HG03066 (cell line): ENCODE measurements at regions not wholly inside any gene's neighbourhood (a gene's known extent, or its start where the extent isn't known, plus 50 kb on each side); places are given as distances from the start of the nearest gene placed in this dataset.
"Not testable (repeated sequence)": the region's sequence is repeated elsewhere in the genome, so short reads cannot be mapped to it uniquely, and the experiment has no call there.

Experiments
- ATAC-seq: cut with Tn5 transposase; IDR thresholded peaks from one replicate; pipeline ENCODE4 v1.9.1; 2021; ENCODE audit warnings: low read depth; ENCODE audit not compliant: unreplicated experiment

DNA sequence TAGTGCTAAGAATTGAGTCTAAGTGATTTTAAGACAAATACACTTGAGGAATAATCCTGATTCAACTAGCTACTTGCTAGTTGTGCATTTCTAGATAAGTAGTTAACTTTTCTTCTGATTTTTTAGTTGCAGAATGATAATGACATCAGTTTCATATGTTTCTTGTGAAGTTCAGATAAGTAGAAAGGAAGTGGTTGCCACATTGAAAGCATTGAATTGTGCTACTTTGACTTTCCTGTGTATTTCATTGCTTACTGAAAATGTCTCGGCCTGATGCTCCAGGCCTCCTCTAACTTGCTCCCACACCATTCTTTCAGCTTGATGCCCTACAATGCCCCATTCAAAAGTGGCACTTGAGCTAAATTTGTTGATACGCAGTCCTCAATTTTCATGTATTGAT, 980.0 kb downstream of the TMTC2 start:
- ATAC-seq: no peak

DNA sequence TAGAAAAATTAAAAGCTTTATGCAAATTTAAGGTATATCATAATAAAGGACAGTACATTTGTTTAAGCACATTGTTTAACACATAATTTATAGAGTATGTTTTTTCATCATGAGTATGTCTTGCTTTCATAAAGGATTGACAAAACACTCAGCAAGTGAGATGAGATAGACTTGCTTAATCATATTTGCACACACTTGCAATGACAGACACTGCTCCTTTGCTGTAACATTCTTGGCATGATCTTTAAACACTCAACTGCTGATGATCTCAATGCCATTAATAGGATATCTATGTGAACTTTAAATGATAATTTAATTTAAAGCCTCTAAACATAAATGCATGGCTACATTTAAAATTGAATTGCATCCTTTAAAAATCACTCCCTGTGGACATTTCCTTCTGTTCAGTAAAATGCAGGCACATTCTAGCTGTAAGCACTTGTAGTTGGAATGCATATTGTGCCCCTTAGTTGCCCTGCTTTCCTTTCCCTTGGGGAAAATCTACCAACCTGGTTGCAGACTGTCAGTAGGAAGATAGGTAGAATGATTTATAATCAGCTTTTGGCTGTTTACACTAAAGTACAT, 979.0 kb downstream of the TMTC2 start:
- ATAC-seq: no peak

DNA sequence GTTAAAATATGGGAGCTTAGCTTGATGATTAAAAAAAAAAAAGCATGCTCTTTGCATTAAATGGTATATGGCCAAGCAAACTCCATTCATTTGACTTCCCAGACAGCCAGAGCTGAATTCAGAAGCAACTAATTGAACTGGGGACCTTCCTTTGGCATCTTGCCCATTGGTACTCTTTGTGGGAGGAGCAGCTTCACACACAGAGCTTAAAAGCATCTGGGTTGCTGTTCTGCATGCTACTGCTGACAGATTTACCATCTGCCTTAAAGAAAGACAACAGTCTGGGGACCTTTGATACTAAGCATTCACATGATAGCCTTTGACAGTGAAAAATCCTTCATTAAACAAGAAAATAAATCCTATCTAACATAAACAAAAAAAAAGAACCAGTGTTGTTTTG, 977.9 kb downstream of the TMTC2 start:
- no peak for ATAC-seq

DNA sequence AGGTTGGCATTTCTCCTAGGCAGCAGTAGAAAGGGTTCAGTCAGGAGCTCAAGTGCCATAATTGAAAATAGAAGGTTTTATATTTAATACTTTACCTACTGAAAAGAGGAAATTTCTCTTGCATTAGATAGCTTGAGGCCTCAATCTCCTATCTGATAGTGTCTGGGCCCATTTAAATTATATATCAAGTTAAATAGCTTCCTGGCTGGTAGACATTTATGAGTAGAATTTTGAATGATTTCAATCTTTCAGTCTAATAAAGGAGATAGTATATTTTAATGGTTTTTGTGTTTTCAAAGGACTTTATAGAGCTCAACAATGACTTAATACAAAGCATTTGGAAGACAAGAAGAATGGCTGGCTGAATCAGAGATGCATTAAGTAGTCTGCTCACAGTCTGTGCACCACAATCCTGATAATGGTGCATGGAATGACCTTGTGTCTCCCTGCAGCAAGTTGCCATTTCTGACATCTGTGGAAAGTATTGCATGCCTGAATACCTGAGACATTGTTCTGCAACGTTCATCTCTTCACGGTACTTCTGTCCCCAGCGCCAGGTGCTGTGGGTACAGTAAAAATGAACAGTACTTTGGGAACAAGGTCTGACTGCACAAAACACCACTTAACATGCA, 974.1 kb downstream of the TMTC2 start:
- no peak for ATAC-seq

DNA sequence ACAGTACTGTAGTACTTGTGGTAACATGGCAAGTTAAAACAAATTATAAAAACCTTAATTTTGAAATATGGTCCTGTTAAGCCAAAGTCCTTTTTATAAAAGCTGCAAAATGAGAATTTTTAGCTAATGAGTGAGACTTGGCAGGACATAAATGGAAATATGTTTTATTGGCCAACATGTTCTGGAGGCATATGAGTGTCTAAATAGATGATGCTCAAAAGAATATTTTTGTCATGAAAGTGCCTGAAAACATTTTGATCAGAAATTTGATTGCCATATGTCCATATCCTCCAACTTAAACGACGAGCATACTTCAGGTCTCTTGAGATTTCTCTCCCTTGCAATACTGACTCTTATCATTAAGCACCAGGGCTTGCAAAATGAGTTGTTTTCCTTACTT, 972.6 kb downstream of the TMTC2 start:
- ATAC-seq: no peak

DNA sequence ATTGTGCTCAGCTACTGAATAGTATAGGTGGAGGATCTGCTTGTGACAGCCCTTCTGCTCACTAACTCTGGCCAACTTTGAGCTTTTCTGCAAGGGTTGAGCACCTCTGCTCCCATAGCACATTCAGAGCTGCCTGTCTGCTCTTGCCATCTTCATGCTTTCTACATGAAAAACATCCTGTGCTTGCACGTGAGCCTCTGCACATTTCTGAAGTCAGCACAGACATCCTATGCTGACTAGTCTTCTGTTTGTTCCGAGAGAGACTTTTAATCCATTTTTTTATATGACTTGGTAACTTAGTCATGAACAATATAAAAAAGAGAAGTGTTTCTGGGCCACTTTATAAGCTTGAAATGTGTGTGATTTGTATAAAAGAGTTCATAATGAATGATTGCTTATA, 969.3 kb downstream of the TMTC2 start:
- ATAC-seq: no peak

DNA sequence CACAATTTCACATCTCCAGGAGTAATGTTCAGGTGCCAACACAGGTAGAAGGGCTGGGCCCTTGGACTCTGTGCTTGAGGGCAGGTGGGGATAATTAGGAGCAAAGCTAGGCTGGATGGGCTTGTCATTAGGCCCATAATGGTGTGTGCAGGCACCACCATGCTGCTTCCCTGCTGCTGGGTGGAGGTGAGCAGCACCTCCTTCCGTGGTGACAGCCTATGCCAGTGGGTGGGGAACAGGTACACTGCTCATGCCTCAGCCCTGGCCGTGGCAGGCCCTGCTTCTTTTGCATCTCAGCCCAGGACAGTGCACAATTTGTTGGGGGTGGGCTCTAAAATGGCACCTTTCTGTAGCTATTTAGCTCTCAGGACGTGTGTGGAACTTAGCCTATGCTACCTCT, 955.5 kb downstream of the TMTC2 start:
- ATAC-seq: no peak

DNA sequence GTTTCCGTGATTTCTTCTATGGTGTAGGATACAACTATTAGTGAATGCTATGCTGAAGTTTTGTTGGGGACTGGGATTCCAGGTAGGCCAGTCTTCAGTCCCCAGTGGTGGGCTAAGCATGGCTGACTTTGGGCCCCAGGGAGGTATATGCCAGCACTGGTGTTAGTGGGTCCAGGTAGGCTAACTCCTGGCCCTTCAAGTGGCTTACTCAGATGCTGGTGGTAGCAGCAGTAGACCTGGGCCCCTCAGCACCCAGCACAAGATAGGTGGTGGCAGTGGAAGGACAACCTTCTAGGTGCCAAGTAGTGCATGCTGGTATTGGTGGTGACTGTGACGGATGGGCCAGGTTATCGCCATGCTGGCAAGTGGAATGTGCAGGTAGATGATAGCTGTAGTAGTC, 955.1 kb downstream of the TMTC2 start:
- no peak for ATAC-seq

DNA sequence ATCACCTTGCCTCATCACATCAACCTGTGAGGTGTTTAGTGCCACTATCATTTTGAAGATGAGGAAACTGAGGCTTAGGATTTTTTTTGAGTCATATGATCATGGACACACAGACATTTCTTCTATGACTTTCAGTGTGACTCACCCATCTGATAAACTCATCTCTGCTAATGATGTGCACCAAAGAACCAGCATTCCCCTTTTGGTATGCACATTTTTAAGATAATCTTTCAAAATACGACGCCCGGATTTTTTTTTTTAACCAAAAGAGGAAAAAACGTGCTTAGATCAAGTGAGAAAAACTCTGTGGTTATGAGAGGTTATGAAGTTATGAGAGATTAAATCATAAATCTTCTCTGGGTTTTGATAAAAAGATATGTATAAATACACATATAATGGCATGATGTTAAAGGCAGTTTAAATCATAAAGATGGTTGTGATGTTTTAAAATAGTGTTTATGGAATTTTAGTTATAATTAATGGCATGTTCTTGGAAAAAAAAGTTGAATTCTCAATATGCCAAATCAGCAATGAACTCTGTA, 948.1 kb downstream of the TMTC2 start:
- ATAC-seq: no peak

DNA sequence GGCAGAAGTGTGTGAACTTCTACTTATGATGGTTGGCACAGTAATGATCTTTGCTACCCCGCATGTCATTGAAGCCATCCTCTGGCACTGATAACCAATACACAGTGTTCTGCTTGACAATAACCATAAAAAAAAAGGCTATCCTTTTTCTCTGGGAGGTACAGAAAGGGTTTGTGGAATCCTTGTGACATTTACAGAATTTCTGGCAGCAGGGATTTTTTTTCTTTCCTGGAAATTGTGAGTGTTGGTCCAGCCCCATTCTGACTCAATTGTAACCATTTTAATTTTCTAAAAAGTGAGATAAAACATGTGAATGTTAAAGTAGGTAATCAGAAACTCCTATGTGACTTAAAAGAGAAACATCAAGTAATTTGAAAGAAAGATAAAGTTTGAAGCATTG, 943.8 kb downstream of the TMTC2 start:
- no peak for ATAC-seq

DNA sequence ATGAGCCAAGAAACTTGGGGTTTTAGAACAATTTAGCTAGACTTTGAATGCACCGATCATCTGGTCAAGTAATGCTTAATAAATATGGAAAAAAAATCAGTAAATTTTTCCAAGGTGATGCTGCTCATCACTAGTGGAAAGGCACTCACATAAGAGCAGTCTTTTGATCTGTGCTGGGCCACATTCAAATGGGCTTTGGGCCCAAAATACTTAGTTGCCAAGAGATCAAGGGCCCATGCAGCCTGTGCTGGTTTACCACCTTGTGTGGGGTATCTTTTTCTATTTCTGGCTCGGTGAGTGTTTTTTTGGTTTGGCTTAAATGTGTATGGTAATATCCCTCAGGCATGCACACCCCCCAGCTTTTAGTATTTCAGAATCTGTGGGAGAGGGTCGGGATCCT, 943.2 kb downstream of the TMTC2 start:
- no peak for ATAC-seq

DNA sequence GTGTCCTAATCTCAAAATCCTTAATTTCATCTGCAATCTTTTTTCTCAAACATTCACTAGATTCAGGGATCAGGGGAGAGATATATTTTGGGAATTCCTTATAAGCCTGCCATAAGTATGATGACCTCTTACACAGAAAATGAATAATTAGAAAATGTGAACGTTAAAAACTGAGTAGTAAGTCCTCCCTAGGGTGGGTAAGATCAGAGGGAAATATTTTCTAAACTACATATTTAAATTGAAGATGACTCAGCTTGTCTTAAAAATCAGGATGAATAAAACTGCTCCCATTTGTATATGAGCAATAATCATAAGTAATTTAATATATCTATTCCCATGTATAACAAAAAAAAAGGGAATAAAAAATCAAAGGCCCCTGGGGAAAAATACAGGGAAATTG, 935.5 kb downstream of the TMTC2 start:
- no peak for ATAC-seq

DNA sequence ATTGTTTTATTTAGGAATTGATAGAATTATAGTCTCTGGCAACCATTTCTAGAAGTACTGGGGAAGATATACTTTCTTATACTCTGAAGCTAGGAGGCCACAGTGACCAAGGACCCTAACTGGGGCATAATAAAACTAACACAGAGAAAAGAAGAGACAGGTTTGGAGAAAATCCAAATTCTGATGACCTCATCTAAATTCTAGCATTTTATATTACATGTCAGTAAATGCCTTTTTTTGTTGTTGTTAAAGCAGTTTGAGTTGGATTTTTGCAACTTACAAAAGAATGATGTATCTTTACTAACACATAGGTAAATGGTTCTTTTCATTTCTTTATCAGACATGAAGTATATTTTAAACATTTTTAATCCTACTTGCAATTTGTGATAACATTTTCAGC, 933.3 kb downstream of the TMTC2 start:
- ATAC-seq: no peak

DNA sequence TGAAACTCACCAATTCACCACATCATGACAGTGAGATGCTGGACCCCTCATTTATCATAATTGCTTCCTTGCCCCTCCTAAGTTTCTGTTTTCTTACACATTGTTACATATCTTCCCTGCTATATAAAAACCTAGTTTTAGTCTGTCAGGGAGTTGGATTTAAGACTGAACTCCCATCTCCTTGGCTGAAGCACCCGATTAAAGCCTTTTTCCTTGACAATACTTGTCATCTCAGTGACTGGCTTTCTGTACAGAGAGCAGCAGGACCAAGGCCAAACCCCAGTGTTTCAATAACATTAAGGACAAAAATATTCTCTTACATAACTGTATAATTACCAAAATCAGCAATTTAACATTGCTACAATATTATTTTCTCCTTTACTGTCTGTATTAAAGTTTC, 928.4 kb downstream of the TMTC2 start:
- no peak for ATAC-seq

DNA sequence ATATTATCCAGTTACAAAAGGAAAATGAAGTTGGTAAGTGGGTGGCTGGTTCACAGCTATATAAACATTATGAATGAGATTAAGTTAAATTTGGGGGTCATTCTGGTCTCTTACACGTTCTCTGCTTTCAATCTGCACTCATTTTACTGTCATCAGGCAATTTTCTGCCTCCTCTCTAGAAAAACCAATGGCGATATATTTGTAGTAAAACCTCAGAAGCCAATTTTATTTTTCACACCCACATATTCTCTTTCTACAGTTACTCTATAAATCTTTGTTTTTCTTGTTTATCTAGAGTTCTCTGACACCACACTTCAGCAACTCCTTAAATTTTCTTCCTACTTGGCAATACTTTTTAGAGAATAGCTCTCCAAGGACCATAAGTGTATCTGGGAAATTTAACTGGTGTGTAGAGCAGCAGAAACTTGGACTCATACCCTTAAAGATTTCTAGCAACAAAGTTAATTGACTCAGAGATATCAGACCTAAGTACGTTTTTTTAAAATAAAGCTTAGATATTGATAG, 926.9 kb downstream of the TMTC2 start:
- no peak for ATAC-seq

DNA sequence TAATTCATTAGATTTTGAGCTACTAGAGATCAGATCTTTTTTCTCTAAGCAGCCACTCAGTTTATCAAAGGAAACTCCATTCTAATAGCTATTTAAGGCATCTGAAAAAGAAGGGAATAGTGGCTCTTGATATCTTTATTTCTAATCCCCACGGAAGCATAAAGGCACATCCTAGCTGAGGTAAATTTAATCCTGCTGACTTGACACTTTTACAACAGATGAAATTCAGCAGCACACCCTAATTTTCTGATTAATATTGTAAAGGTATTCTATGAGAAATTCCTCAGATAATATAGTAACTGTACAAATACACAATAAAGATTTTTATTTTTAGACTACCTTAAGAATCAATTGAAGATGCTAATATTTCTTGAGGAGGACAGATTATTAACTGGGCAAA, 916.4 kb downstream of the TMTC2 start:
- ATAC-seq: no peak

DNA sequence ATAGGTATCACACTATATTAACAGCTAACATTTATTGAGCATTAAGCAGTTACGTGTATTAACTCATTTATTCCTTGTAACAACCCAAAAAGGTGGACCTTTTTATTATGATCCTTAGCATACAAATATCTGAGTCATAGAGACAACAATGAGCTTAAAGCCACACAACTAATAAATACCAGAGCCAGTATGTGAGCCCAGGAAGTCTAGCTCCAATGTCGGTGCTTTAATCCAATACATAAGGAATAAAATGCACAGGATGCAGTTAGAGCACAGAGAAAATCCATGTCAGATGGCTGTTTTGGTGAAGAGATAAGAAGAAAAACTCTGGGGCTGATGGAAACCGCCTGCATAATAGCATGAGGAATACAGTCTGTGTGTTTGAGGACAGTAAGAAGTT, 888.6 kb downstream of the TMTC2 start:
- no peak for ATAC-seq

DNA sequence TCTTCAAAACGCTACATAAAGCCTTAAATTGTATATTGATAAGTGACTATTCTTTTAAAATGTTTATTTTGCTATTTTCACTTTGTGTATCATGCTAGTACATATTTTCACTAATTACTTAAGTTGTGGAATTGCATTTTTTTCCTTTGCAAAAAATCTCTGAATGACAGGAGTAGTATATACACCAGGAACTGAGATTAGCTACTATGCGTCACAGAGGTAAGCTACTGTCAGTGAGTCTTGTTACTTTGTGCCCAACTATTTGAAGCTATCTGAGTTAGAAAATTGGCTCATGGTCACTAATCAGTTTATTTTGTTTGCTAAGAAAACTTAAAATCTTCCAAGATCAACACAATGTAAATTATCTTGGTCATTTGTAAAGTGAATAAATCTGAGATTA, 887.4 kb downstream of the TMTC2 start:
- ATAC-seq: no peak

DNA sequence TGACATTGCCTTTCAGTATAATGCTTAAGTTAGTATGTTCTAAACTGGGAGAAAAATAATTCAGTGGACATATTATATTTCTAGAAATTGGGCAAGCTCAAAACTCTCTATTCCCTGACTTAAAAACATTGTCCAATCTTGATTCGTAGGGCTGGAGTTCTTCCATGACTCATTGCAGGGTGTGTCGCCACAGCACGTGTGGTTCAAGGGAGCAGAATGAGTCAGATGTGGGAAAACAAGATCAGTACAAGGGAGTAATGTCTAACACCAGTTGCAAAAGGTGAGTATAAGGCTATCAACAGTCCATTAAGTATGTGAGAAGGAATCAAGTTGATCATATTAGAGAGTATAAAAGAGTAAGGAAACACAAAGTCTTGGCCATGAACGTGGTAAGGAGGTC, 887.0 kb downstream of the TMTC2 start:
- ATAC-seq: no peak

DNA sequence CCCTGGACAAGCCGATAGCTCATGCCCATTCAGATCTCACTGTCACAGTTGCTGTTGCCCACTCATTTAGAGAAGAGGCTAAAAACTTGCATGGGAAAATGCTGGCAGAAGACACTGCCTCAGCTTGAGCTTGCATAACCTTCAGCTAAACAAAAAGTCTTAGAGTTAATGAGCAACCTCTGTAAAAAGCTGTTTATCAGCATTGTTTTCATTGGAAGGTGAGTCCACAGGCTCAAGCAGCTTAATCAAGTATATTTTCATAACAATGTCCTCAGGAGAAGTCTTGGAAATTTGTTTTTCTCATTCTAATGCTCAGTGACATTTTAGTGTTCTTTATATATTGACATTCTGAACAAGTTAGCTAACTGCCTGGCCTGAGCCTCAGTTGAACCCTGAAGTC, 872.9 kb downstream of the TMTC2 start:
- ATAC-seq: no peak

DNA sequence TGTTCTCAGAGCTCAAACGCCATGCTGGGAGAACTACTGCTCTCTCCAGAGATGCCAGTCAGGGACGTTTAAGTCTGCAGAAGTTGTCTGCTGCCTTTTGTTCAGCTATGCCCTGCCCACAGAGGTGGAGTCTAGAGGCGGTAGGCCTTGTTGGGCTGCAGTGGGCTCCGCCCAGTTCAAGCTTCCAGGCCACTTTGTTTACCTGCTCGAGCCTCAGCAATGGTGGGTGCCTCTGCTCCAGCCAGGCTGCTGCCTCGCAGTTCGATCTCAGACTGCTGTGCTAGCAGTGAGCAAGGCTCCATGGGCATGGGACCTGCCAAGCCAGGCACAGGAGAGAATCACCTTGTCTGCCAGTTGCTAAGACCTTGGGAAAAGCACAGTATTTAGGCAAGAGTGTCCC, 869.3 kb downstream of the TMTC2 start:
- not testable (repeated sequence) for ATAC-seq

DNA sequence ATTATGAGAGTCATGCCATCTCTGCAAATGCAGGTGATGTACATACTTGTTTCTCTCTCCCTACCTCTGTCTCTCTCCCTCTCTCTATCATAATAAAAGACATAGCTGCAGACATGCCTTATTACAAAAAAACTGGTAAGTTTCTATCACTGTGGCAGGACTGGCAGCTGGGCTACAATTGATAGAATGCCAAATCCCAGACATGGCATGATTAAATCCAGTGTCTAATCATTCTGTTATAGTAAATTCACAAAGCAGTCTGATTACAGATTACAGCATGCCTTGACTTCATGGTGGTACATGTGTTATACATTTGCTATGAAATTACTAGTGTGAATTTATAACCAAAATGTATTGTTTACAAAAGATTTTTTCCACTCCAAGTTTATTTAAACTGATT, 854.7 kb downstream of the TMTC2 start:
- no peak for ATAC-seq
